Keratinocyte (primary cell): ENCODE measurements at regions not wholly inside any gene's neighbourhood (a gene's known extent, or its start where the extent isn't known, plus 50 kb on each side); places are given as distances from the start of the nearest gene placed in this dataset.

Experiments
- DNase-seq: peaks from one replicate; pipeline ENCODE4 v3.0.0-alpha.2; 2011; ENCODE audit warnings: low read depth, missing footprints, low spot score
- FAIRE-seq: peaks from 2 replicates; lab custom pipeline; 2011; peaks lifted over from hg19 to GRCh38; lab: Jason Lieb, UNC
- H2AFZ ChIP-seq: 2 replicates; pipeline ENCODE4 v1.6.0; 2012; ENCODE audit warnings: low read length, control low read depth, inconsistent platforms; ENCODE audit not compliant: control insufficient read depth
- H3K27ac ChIP-seq: 2 replicates; pipeline ENCODE4 v1.5.1; 2011; ENCODE audit warnings: low read length; ENCODE audit not compliant: control insufficient read depth, insufficient read depth
- H3K27me3 ChIP-seq: 3 replicates; pipeline ENCODE4 v1.6.0; 2011; ENCODE audit warnings: low read length; ENCODE audit not compliant: control insufficient read depth, insufficient read depth; ENCODE audit errors: extremely low read depth
- H3K36me3 ChIP-seq, 2 experiments: 2 replicates in 1 of 2; 3 replicates in 1 of 2; pipeline ENCODE4 v1.5.1; 2011; ENCODE audit warnings: low read length in 2 of 2, mild to moderate bottlenecking in 1 of 2; ENCODE audit not compliant: control insufficient read depth in 2 of 2, insufficient read depth in 2 of 2; ENCODE audit errors: extremely low read depth in 1 of 2
- H3K4me1 ChIP-seq: 3 replicates; pipeline ENCODE4 v1.5.1; 2011; ENCODE audit warnings: low read length; ENCODE audit not compliant: control insufficient read depth, insufficient read depth; ENCODE audit errors: extremely low read depth
- H3K4me2 ChIP-seq: 3 replicates; pipeline ENCODE4 v1.6.0; 2011; ENCODE audit warnings: low read depth, low read length; ENCODE audit not compliant: control insufficient read depth, insufficient read depth; ENCODE audit errors: extremely low read depth
- H3K4me3 ChIP-seq, 3 experiments: fragments of 200-600 bp in 1 of 3; sonication (generic) in 1 of 3; 2 replicates in 2 of 3; 3 replicates in 1 of 3; pipeline ENCODE4 v1.5.1; 2011 to 2016; ENCODE audit warnings: low read length in 3 of 3, mild to moderate bottlenecking in 3 of 3, control low read depth in 2 of 3, inconsistent platforms in 1 of 3, low read depth in 1 of 3, mixed read lengths in 1 of 3, mixed run types in 1 of 3, moderate library complexity in 1 of 3; ENCODE audit not compliant: control insufficient read depth in 2 of 3, insufficient read depth in 2 of 3; ENCODE audit errors: extremely low read depth in 1 of 3
- H3K79me2 ChIP-seq: 2 replicates; pipeline ENCODE4 v1.6.0; 2012; ENCODE audit warnings: low read length; ENCODE audit not compliant: control insufficient read depth, insufficient read depth
- H3K9ac ChIP-seq: 3 replicates; pipeline ENCODE4 v1.6.0; 2011; ENCODE audit warnings: low read length; ENCODE audit not compliant: control insufficient read depth, insufficient read depth; ENCODE audit errors: extremely low read depth
- H3K9me1 ChIP-seq: 3 replicates; pipeline ENCODE4 v1.6.0; 2011; ENCODE audit warnings: low read length; ENCODE audit not compliant: control insufficient read depth, insufficient read depth; ENCODE audit errors: extremely low read depth
- H3K9me3 ChIP-seq: 2 replicates; pipeline ENCODE4 v1.5.1; 2012; ENCODE audit warnings: low read depth, low read length; ENCODE audit not compliant: control insufficient read depth
- H4K20me1 ChIP-seq: 3 replicates; pipeline ENCODE4 v1.6.0; 2011; ENCODE audit warnings: low read length; ENCODE audit not compliant: control insufficient read depth, insufficient read depth; ENCODE audit errors: extremely low read depth
- CTCF ChIP-seq, 3 experiments: IDR thresholded peaks in 1 of 3; conservative IDR thresholded peaks in 1 of 3; optimal IDR thresholded peaks in 1 of 3; 2 replicates in 2 of 3; 3 replicates in 1 of 3; pipeline versions ENCODE3 to v1.5.1; 2011; ENCODE audit warnings: low read length in 3 of 3, mild to moderate bottlenecking in 3 of 3, moderate library complexity in 2 of 3, control low read depth in 1 of 3, inconsistent platforms in 1 of 3; ENCODE audit not compliant: insufficient read depth in 2 of 3; ENCODE audit errors: extremely low read depth in 1 of 3
- EZH2 ChIP-seq: IDR thresholded peaks from one replicate; pipeline ENCODE4 v1.6.1; 2012; ENCODE audit warnings: inconsistent platforms, mild to moderate bottlenecking, low read length, moderate library complexity
- dilution Hi-C: fragments of 300-500 bp; cut with MboI; formaldehyde crosslinking; loops from one replicate; pipeline ENCODE4 v1.7.0; 2020; ENCODE audit warnings: low sequenced_read_pairs; ENCODE audit not compliant: extremely low pct_ligation_motif_present

GRCh38 chr3:110378481-110378880 lies 693.1 kb upstream of the NECTIN3 start:
- H3K9me1 ChIP-seq = no peaks in the 10 kb centered on the region
- TF ChIP-seq CTCF (optimal IDR thresholded peaks at IDR 0.05 in 1 of 3, IDR thresholded peaks at IDR 0.05 in 1 of 3, conservative IDR thresholded peaks at IDR 0.05 in 1 of 3; ENCODE audit: extremely low read depth in 1 of 3, insufficient read depth in 2 of 3, low read length in 3 of 3) (no peak), EZH2 (no peak)
- H3K4me1 ChIP-seq = no peaks in the 10 kb centered on the region
- no peaks in the 10 kb centered on the region for H3K9me3 ChIP-seq
- no peak overlapping the region for H2AFZ ChIP-seq
- H3K27ac ChIP-seq = no peak overlapping the region
- no peaks in the 10 kb centered on the region for H3K36me3 ChIP-seq
- H3K27me3 ChIP-seq = no peaks in the 10 kb centered on the region
- FAIRE-seq (no peak), DNase-seq (no peak)
- dilution Hi-C loops = no loop called here
- no peak overlapping the region for H3K4me2 ChIP-seq
- no peaks in the 10 kb centered on the region for H3K79me2 ChIP-seq
- no peak overlapping the region for H3K4me3 ChIP-seq
- H3K9ac ChIP-seq = no peak overlapping the region
- no peaks in the 10 kb centered on the region for H4K20me1 ChIP-seq

GRCh38 chr3:110381992-110382391 lies 689.6 kb upstream of the NECTIN3 start:
- Histone ChIP-seq H3K4me2 (no peak overlapping the region), H3K79me2 (no peaks in the 10 kb centered on the region), H3K27me3 (no peaks in the 10 kb centered on the region), H4K20me1 (no peaks in the 10 kb centered on the region), H3K9me3 (no peaks in the 10 kb centered on the region), H3K4me1 (no peaks in the 10 kb centered on the region), H3K9me1 (no peaks in the 10 kb centered on the region), H3K4me3 (no peak overlapping the region), H3K27ac (no peak overlapping the region), H2AFZ (no peak overlapping the region), H3K9ac (no peak overlapping the region), H3K36me3 (no peaks in the 10 kb centered on the region)
- dilution Hi-C loops = no loop called here
- FAIRE-seq (no peak), DNase-seq (no peak)
- TF ChIP-seq CTCF (optimal IDR thresholded peaks at IDR 0.05 in 1 of 3, IDR thresholded peaks at IDR 0.05 in 1 of 3, conservative IDR thresholded peaks at IDR 0.05 in 1 of 3; ENCODE audit: extremely low read depth in 1 of 3, insufficient read depth in 2 of 3, low read length in 3 of 3) (no peak), EZH2 (no peak)
